Gastrocnemius medialis (tissue), 4 donors: ENCODE measurements at regions not wholly inside any gene's neighbourhood (a gene's known extent, or its start where the extent isn't known, plus 50 kb on each side); places are given as distances from the start of the nearest gene placed in this dataset.

Experiments used
- ATAC-seq, 2 donors: fragments of 150-250 bp; one replicate each; pipeline ENCODE4 v1.9.1; 2016
- DNase-seq, 2 donors: peaks; one replicate each; pipeline ENCODE4 v3.0.0-alpha.2; 2019
- H3K27ac ChIP-seq, 4 donors: fragments of 200-600 bp; sonication (generic); 1 replicate in 1 of 4; 2 replicates in 3 of 4; pipeline ENCODE4 v1.5.1; 2016 to 2018; ENCODE audit warnings: mild to moderate bottlenecking in 2 of 4, moderate library complexity in 1 of 4
- H3K27me3 ChIP-seq, 3 donors: fragments of 200-600 bp; sonication (generic) in 2 of 3; 1 replicate in 1 of 3; 2 replicates in 2 of 3; pipeline versions ENCODE4 v1.5.1 to v1.6.0; 2016 to 2019; ENCODE audit warnings: mild to moderate bottlenecking in 1 of 3, moderate library complexity in 1 of 3
- H3K36me3 ChIP-seq, 2 donors: fragments of 200-600 bp; sonication (generic) in 1 of 2; one replicate each; pipeline ENCODE4 v1.5.1; 2017 to 2018
- H3K4me1 ChIP-seq, 2 donors: fragments of 200-600 bp; sonication (generic) in 1 of 2; one replicate each; pipeline ENCODE4 v1.5.1; 2016 to 2017; ENCODE audit warnings: mild to moderate bottlenecking in 2 of 2
- H3K4me3 ChIP-seq, 4 donors: fragments of 200-600 bp; sonication (generic) in 3 of 4; 1 replicate in 1 of 4; 2 replicates in 3 of 4; pipeline ENCODE4 v1.5.1; 2016 to 2019; ENCODE audit warnings: mild to moderate bottlenecking in 2 of 4
- H3K9me3 ChIP-seq, 3 donors: fragments of 200-600 bp; sonication (generic) in 2 of 3; 1 replicate in 1 of 3; 2 replicates in 2 of 3; pipeline ENCODE4 v1.5.1; 2016 to 2019
- POLR2A ChIP-seq, 2 donors: fragments of 450-650 bp; IDR thresholded peaks; one replicate each; pipeline ENCODE4 v1.6.1; 2017; ENCODE audit warnings: antibody characterized with exemption in 2 of 2, mild to moderate bottlenecking in 2 of 2, moderate library complexity in 2 of 2
- in situ Hi-C, 4 donors: fragments of 200-750 bp; cut with MboI; loops; one replicate each; pipeline versions ENCODE4 v1.15.0 to v1.8.0; 2017; ENCODE audit warnings: low sequenced_read_pairs in 4 of 4
- intact Hi-C: fragments of 100-400 bp; cut with DNase I; formaldehyde crosslinking; loops from one replicate; pipeline ENCODE4 v1.15.1; 2023; ENCODE audit warnings: low total_unique reads
- TF ChIP-seq, protein P1 (sequence below), 5 experiments: fragments of 450-650 bp in 3 of 5; fragments of 200-600 bp in 2 of 5; sonication (generic) in 2 of 5; IDR thresholded peaks in 4 of 5; conservative IDR thresholded peaks in 1 of 5; 1 replicate in 4 of 5; 2 replicates in 1 of 5; pipeline ENCODE4 v1.5.1; 2016 to 2019; ENCODE audit warnings: antibody characterized with exemption in 5 of 5, mild to moderate bottlenecking in 3 of 5, moderate library complexity in 3 of 5

DNA sequence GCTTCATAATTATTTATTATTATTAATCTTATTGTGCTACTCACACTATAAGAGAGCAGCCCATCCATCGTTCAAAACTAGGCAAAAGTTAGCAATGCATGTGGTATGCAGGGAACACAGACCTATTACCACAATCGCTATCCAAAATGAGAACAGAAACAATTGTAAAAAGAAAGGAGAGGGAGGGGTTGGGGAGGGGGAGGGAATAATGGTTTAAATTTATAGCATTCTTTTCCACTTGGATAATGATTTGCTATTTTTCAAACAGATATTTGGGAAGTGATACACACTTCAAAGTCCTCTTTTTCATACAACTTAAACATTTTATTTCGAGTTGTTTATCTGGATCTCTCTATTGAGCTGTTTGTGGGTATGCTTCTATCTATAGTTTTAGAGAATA lies 248.6 kb upstream of the SOX5 start:
- Histone ChIP-seq H3K4me1 (no peaks in the 10 kb centered on the region), H3K27me3 (no peaks in the 10 kb centered on the region), H3K9me3 (no peaks in the 10 kb centered on the region), H3K27ac (no peak overlapping the region), H3K4me3 (no peak overlapping the region), H3K36me3 (no peaks in the 10 kb centered on the region)
- ATAC-seq (no peak), DNase-seq (no peak)
- in situ Hi-C loops, result no loop called here
- TF ChIP-seq, protein P1, sequence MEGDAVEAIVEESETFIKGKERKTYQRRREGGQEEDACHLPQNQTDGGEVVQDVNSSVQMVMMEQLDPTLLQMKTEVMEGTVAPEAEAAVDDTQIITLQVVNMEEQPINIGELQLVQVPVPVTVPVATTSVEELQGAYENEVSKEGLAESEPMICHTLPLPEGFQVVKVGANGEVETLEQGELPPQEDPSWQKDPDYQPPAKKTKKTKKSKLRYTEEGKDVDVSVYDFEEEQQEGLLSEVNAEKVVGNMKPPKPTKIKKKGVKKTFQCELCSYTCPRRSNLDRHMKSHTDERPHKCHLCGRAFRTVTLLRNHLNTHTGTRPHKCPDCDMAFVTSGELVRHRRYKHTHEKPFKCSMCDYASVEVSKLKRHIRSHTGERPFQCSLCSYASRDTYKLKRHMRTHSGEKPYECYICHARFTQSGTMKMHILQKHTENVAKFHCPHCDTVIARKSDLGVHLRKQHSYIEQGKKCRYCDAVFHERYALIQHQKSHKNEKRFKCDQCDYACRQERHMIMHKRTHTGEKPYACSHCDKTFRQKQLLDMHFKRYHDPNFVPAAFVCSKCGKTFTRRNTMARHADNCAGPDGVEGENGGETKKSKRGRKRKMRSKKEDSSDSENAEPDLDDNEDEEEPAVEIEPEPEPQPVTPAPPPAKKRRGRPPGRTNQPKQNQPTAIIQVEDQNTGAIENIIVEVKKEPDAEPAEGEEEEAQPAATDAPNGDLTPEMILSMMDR (IDR thresholded peaks at IDR 0.05 in 4 of 5, conservative IDR thresholded peaks at IDR 0.05 in 1 of 5), result no peak
- TF ChIP-seq POLR2A (IDR thresholded peaks at IDR 0.05), result no peak
- intact Hi-C loops, result no loop called here

GRCh38 chr12:24197532-24197931 lies 248.1 kb upstream of the SOX5 start:
- Histone ChIP-seq H3K4me3 (no peak overlapping the region), H3K4me1 (no peaks in the 10 kb centered on the region), H3K27ac (no peak overlapping the region), H3K9me3 (no peaks in the 10 kb centered on the region), H3K27me3 (no peaks in the 10 kb centered on the region), H3K36me3 (no peaks in the 10 kb centered on the region)
- TF ChIP-seq POLR2A (IDR thresholded peaks at IDR 0.05), result no peak
- TF ChIP-seq, protein P1 (IDR thresholded peaks at IDR 0.05 in 4 of 5, conservative IDR thresholded peaks at IDR 0.05 in 1 of 5), result no peak
- no peak for ATAC-seq
- no peak for DNase-seq
- intact Hi-C loops (no loop called here), in situ Hi-C loops (no loop called here)

- H3K4me1 ChIP-seq, result no peaks in the 10 kb centered on the region
- ATAC-seq (no peak), DNase-seq (no peak)
- intact Hi-C loops, result no loop called here
- H3K36me3 ChIP-seq, result no peaks in the 10 kb centered on the region
- no peak overlapping the region for H3K4me3 ChIP-seq
- TF ChIP-seq, protein P1 (IDR thresholded peaks at IDR 0.05 in 4 of 5, conservative IDR thresholded peaks at IDR 0.05 in 1 of 5), result no peak
- TF ChIP-seq POLR2A (IDR thresholded peaks at IDR 0.05), result no peak
- in situ Hi-C loops, result no loop called here
- H3K27me3 ChIP-seq, result no peaks in the 10 kb centered on the region
- no peaks in the 10 kb centered on the region for H3K9me3 ChIP-seq
- no peak overlapping the region for H3K27ac ChIP-seq
Observed at GRCh38 chr12:24195063-24195462, 245.6 kb upstream of the SOX5 start.

DNA sequence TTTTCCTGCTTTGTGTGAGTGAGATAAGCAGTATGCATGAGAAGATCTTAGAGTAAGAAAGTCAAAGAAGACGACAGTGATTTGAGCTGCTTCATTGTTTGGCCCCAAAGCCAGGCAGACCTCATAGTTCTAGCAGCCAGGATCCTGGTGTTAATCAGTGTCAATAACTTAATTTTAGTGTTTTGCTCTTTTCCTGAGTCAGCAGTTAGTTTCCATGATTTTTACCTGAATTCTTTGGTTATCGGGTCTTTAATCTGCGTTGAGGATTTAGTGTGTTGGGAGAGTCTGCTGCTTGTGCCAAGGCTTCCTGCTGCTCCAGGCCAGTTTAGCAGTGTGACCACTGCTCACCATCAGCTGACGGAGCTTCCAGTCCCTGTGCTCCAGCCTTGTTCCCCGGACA lies 241.6 kb upstream of the SOX5 start:
- no peaks in the 10 kb centered on the region for H3K36me3 ChIP-seq
- no peaks in the 10 kb centered on the region for H3K4me1 ChIP-seq
- H3K27ac ChIP-seq, result no peak overlapping the region
- in situ Hi-C loops, result no loop called here
- no peaks in the 10 kb centered on the region for H3K9me3 ChIP-seq
- ATAC-seq (no peak), DNase-seq (no peak)
- no peak overlapping the region for H3K4me3 ChIP-seq
- H3K27me3 ChIP-seq, result no peaks in the 10 kb centered on the region
- TF ChIP-seq, protein P1 (IDR thresholded peaks at IDR 0.05 in 4 of 5, conservative IDR thresholded peaks at IDR 0.05 in 1 of 5), result no peak
- no peak for TF ChIP-seq POLR2A (IDR thresholded peaks at IDR 0.05)
- intact Hi-C loops, result no loop called here

- no peak for TF ChIP-seq POLR2A (IDR thresholded peaks at IDR 0.05)
- TF ChIP-seq, protein P1 (IDR thresholded peaks at IDR 0.05 in 4 of 5, conservative IDR thresholded peaks at IDR 0.05 in 1 of 5), result no peak
- Histone ChIP-seq H3K27ac (no peak overlapping the region), H3K4me3 (no peak overlapping the region), H3K4me1 (no peaks in the 10 kb centered on the region), H3K27me3 (no peaks in the 10 kb centered on the region), H3K36me3 (no peaks in the 10 kb centered on the region), H3K9me3 (no peaks in the 10 kb centered on the region)
- ATAC-seq, result no peak
- in situ Hi-C loops, result no loop called here
- no peak for DNase-seq
- intact Hi-C loops, result no loop called here
Observed at GRCh38 chr12:24185782-24186181, 236.3 kb upstream of the SOX5 start.
